ENCODE measurements at regions not wholly inside any gene's neighbourhood (a gene's known extent, or its start where the extent isn't known, plus 50 kb on each side); places are given as distances from the start of the nearest gene placed in this dataset.

GRCh38 chr10:57225920-57226319 lies 864.9 kb upstream of the ZWINT start:
- ChIA-PET CTCF (no interaction called here), POLR2A (no interaction called here)
- Mint-ChIP-seq H3K4me3 (ENCODE audit: unreplicated experiment) (no peak overlapping the region), H3K27me3 (ENCODE audit: insufficient read depth, unreplicated experiment) (no peaks in the 10 kb centered on the region), H3K9me3 (ENCODE audit: unreplicated experiment) (peaks cover 18% of the 10 kb centered on the region), H3K36me3 (ENCODE audit: insufficient read depth, unreplicated experiment) (no peaks in the 10 kb centered on the region), H3K4me1 (ENCODE audit: insufficient read depth, unreplicated experiment) (no peaks in the 10 kb centered on the region), H3K27ac (ENCODE audit: low read depth, unreplicated experiment) (no peak overlapping the region)
- intact Hi-C loops (cut with micrococcal nuclease): no loop called here
- DNase-seq (ENCODE audit: unreplicated experiment): no peak
- TF ChIP-seq, protein P1, sequence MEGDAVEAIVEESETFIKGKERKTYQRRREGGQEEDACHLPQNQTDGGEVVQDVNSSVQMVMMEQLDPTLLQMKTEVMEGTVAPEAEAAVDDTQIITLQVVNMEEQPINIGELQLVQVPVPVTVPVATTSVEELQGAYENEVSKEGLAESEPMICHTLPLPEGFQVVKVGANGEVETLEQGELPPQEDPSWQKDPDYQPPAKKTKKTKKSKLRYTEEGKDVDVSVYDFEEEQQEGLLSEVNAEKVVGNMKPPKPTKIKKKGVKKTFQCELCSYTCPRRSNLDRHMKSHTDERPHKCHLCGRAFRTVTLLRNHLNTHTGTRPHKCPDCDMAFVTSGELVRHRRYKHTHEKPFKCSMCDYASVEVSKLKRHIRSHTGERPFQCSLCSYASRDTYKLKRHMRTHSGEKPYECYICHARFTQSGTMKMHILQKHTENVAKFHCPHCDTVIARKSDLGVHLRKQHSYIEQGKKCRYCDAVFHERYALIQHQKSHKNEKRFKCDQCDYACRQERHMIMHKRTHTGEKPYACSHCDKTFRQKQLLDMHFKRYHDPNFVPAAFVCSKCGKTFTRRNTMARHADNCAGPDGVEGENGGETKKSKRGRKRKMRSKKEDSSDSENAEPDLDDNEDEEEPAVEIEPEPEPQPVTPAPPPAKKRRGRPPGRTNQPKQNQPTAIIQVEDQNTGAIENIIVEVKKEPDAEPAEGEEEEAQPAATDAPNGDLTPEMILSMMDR (IDR thresholded peaks at IDR 0.05; ENCODE audit: unreplicated experiment): no peak
- BruUV-seq (replicated peaks): no TSS peak

DNA sequence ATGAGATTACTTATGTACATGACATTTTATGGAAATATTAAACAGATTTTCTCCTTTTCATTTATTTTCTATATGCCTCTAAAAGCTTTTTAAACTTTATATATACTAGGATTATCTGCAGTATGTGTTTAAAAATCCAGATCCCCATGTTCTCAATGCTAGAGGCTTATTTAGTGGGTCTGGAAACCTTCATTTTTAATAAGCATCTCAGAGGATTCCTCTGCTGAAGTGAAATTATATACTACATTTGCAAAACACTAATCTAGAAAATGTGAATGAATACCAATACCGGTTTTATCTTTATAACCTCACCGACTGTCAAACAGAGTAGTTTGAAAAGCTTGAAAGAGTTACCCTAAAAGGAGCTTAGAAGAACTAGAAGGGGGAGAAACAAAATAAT lies 863.8 kb upstream of the ZWINT start:
- H3K36me3 Mint-ChIP-seq (ENCODE audit: insufficient read depth, unreplicated experiment): no peaks in the 10 kb centered on the region
- no peaks in the 10 kb centered on the region for H3K4me1 Mint-ChIP-seq (ENCODE audit: insufficient read depth, unreplicated experiment)
- ChIA-PET POLR2A (no interaction called here), CTCF (no interaction called here)
- no TSS peak for BruUV-seq (replicated peaks)
- DNase-seq (ENCODE audit: unreplicated experiment): no peak
- intact Hi-C loops (cut with micrococcal nuclease): no loop called here
- H3K9me3 Mint-ChIP-seq (ENCODE audit: unreplicated experiment): peaks cover 14% of the 10 kb centered on the region
- H3K4me3 Mint-ChIP-seq (ENCODE audit: unreplicated experiment): no peak overlapping the region
- TF ChIP-seq, protein P1 (IDR thresholded peaks at IDR 0.05; ENCODE audit: unreplicated experiment): no peak
- H3K27ac Mint-ChIP-seq (ENCODE audit: low read depth, unreplicated experiment): no peak overlapping the region
- no peaks in the 10 kb centered on the region for H3K27me3 Mint-ChIP-seq (ENCODE audit: insufficient read depth, unreplicated experiment)

DNA sequence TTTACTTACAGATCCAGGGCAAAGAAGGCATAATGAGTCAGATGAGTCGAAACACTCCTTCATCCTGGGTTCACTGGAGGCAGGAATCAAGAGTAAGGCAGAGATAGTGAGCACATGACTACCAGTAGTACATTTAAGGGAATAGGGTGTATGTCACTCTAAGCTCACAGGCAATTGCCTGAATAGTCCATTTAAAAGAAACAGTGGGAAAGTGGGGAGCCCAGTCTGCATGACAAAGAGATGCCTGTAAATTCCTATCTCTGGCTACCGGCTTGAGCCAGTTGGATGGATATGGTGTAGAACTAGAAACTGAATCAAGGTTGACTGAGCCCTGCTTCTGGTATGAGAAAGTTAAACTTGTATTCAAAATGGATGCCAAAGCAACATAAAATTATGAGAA lies 861.5 kb upstream of the ZWINT start:
- Mint-ChIP-seq H3K4me3 (ENCODE audit: unreplicated experiment) (no peak overlapping the region), H3K9me3 (ENCODE audit: unreplicated experiment) (no peaks in the 10 kb centered on the region), H3K27ac (ENCODE audit: low read depth, unreplicated experiment) (no peak overlapping the region), H3K27me3 (ENCODE audit: insufficient read depth, unreplicated experiment) (peaks cover 9% of the 10 kb centered on the region), H3K4me1 (ENCODE audit: insufficient read depth, unreplicated experiment) (no peaks in the 10 kb centered on the region), H3K36me3 (ENCODE audit: insufficient read depth, unreplicated experiment) (no peaks in the 10 kb centered on the region)
- ChIA-PET CTCF (interaction anchor here (0.6 kb wide), 1 partner anchor 111 kb away, joined by 3 read pairs; no protein-coding TSS in a partner anchor), POLR2A (no interaction called here)
- intact Hi-C loops (cut with micrococcal nuclease): no loop called here
- TF ChIP-seq, protein P1 (IDR thresholded peaks at IDR 0.05; ENCODE audit: unreplicated experiment): no peak
- DNase-seq (ENCODE audit: unreplicated experiment): no peak
- BruUV-seq (replicated peaks): no TSS peak

DNA sequence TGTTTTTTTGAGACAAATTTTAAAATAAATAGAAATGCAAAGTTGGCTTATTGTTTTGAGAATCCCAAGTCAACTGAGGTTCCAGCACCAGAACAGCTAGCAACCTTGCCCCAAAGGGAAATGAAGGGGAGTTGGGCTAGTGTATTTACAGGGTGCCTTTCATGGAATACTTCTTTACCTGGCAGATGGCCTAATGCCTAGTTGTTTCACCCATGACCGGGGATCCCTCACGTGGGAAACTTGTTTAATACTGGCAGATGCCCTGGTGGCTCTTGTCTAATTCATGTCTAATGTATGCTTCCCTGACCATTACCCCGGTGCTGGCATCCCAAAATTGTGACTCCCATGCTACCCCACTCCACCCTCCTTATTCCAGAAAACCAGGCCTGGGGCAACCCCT lies 861.1 kb upstream of the ZWINT start:
- Mint-ChIP-seq H3K27ac (ENCODE audit: low read depth, unreplicated experiment) (no peak overlapping the region), H3K36me3 (ENCODE audit: insufficient read depth, unreplicated experiment) (no peaks in the 10 kb centered on the region), H3K9me3 (ENCODE audit: unreplicated experiment) (no peaks in the 10 kb centered on the region), H3K27me3 (ENCODE audit: insufficient read depth, unreplicated experiment) (peaks cover 10% of the 10 kb centered on the region), H3K4me3 (ENCODE audit: unreplicated experiment) (no peak overlapping the region), H3K4me1 (ENCODE audit: insufficient read depth, unreplicated experiment) (no peaks in the 10 kb centered on the region)
- BruUV-seq (replicated peaks): no TSS peak
- intact Hi-C loops (cut with micrococcal nuclease): no loop called here
- ChIA-PET CTCF (interaction anchor here (0.6 kb wide), 1 partner anchor 112 kb away, joined by 3 read pairs; no protein-coding TSS in a partner anchor), POLR2A (no interaction called here)
- DNase-seq (ENCODE audit: unreplicated experiment): no peak
- TF ChIP-seq, protein P1 (IDR thresholded peaks at IDR 0.05; ENCODE audit: unreplicated experiment): no peak

Data from MCF 10A (cell line).